Uterus (tissue), 2 donors: ENCODE measurements at regions not wholly inside any gene's neighbourhood (a gene's known extent, or its start where the extent isn't known, plus 50 kb on each side); places are given as distances from the start of the nearest gene placed in this dataset.

Source experiments
- POLR2A ChIP-seq, 2 donors: fragments of 450-650 bp; IDR thresholded peaks; one replicate each; pipeline ENCODE4 v1.6.1; 2016; ENCODE audit warnings: antibody characterized with exemption in 2 of 2, mild to moderate bottlenecking in 1 of 2, moderate library complexity in 1 of 2
- TF ChIP-seq, protein P1 (sequence below), 4 experiments: fragments of 200-600 bp in 2 of 4; fragments of 450-650 bp in 2 of 4; sonication (generic) in 2 of 4; IDR thresholded peaks; one replicate each; pipeline ENCODE4 v1.5.1; 2016 to 2019; ENCODE audit warnings: antibody characterized with exemption in 4 of 4, mild to moderate bottlenecking in 2 of 4, moderate library complexity in 1 of 4

DNA sequence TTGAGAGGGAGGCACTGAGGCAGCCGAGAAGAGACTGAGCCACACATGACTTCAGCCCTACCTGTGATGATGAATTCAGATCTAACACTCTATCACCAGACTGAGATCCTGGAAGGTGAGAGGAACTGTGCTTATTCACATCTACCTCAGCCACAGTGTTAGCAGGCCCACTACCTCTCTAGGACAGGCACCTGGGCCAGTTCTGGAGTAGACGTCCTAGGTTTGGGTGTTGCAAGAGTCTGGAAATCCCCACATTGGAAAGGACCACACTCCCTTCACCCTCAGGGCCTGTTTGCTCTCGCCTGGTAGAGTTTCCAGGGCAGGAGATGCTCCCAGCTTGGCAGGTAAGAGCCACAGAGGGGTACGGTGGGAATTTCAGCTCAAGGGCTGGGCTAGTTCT is 113.8 kb upstream of the CCL21 start:
- TF ChIP-seq, protein P1, sequence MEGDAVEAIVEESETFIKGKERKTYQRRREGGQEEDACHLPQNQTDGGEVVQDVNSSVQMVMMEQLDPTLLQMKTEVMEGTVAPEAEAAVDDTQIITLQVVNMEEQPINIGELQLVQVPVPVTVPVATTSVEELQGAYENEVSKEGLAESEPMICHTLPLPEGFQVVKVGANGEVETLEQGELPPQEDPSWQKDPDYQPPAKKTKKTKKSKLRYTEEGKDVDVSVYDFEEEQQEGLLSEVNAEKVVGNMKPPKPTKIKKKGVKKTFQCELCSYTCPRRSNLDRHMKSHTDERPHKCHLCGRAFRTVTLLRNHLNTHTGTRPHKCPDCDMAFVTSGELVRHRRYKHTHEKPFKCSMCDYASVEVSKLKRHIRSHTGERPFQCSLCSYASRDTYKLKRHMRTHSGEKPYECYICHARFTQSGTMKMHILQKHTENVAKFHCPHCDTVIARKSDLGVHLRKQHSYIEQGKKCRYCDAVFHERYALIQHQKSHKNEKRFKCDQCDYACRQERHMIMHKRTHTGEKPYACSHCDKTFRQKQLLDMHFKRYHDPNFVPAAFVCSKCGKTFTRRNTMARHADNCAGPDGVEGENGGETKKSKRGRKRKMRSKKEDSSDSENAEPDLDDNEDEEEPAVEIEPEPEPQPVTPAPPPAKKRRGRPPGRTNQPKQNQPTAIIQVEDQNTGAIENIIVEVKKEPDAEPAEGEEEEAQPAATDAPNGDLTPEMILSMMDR (IDR thresholded peaks at IDR 0.05) = no peak
- TF ChIP-seq POLR2A (IDR thresholded peaks at IDR 0.05) = no peak
